ENCODE measurements at regions not wholly inside any gene's neighbourhood (a gene's known extent, or its start where the extent isn't known, plus 50 kb on each side); places are given as distances from the start of the nearest gene placed in this dataset.

DNA sequence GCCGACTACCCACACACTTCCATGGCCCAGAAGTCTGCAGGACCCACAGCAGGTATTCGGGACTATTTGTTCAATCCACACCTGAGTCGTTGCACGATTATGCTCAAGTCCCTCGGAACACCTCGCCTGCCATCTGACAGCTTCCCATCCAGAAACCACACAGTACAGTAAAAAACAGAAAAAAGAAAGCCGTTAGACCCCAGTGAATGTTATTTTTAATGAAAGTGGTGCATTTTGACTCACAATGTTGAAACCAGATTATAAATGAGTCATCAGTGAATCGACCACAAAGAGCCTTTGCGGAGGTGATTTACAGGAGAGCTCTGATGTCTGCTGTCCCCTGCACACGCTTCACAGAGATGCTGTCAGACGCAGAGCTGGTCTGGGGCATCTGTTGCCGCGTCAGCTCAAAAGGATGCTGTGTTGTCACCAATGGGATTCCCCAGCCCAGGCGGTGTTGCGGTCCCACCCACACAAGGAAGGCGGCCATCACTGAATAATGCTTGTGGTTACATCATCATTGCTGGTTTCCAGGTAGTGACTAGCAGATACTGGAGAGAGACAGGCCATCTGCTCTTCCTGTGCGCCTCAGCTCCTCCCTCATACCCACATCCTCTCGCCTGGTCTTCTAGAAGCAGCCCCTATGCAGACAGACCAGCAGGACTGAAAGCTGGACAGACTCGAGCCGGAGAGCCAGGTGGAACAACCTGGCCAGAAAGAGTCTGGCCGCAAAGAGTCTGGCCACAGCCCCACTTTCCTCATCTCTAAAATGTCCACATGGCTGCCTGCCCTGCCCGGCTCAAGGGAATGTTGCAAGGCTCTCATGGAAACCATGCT, 116.8 kb downstream of the TOMM20 start:
- in situ Hi-C loops (cut with MboI; ENCODE audit: low sequenced_read_pairs), result no loop called here

DNA sequence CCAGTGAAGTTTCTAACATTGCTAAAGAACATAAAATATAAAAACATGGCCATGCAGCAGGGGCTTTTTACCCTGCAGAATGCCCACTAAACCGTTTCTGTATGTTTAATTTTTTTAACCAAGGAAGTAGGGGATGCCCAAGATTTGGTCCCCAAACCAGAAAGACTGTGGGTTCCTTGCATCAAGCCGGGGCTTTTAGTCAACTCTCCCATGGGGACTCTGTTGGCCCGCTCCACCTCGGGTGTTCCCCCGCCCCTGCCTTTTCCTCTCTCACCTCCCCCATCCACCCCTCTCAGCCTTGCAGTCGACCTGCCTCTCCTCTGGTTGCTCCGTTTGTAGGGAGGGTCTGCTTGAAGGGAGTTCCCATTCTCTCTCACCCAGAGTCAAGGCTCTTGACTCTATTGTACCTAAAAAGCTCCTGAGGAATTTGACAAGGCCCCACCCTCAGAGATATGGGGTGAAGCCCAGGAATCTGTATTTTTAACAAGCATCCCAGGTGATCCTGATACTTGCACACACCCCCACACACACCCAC, 117.5 kb downstream of the TOMM20 start:
- in situ Hi-C loops (cut with MboI; ENCODE audit: low sequenced_read_pairs), result no loop called here

DNA sequence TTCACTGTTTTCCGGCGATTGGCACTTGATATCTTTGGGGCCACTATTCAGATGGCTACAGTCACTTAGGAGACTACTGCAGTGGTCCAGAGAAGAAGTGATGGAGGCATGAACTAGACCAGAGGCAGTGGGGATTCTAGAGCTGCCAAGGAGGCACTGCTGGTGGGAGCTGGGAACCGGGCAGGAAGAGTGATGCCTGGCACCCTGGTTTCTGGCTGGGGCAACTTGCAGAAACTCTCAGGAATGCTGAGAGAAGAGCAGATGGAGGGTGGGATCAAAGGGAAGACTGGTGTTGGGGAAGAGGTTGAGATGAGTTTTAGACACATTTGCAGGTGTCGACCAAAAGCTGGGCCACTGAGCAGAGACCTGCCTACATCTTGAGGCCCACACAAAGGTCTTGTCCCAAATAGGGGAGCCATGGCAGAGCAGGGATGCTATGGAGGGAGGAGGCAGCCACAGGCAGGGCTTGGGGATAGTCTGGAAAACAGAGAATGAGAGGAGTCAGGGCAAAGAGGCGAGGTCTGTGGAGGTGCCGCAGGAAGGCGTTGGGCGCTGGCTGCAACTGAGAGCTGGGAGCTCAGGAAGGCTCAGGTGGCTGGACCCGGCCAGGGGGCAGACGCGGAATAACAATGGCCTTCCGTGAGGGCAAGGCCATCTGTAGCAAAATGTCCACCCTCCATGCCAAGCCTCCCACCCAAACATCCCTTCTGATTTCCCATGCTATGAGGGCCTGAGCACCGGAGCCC, 118.9 kb downstream of the TOMM20 start:
- in situ Hi-C loops (cut with MboI; ENCODE audit: low sequenced_read_pairs), result no loop called here

DNA sequence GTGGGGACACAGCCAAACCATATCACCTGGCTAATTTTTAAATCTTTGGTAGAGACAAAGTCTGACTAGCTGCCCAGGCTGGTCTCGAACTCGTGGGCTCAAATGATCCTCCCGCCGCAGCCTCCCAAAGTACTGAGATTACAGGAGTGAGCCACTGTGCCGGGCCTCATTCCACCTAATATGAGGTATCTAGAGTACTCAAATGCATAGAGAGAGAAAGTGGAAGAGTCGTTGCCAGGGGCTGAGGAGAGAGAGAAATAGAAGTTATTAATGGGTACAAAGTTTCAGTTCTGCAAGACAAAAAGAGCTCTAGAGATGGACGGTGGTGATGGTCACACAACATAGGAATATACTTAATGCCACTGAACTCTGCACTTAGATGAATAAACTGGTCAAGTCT, 119.6 kb downstream of the TOMM20 start:
- in situ Hi-C loops (cut with MboI; ENCODE audit: low sequenced_read_pairs), result no loop called here

DNA sequence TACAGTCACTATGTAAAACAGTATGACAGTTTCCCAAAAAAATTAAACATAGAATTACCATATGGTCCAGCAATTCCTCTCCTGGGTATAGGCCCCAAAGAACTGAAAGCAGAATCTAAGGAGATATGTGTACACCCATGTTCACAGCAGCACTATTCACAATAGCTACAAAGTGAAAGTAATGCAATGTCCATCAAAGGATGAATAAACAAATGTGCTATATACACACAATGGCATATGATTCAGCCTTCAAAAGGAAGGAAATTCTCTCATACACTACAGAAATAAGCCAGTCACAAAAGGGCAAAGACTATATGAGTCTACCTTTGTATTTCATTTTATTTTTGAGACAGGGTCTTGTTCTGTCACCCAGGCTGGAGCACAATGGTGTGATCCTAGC, 120.4 kb downstream of the TOMM20 start:
- in situ Hi-C loops (cut with MboI; ENCODE audit: low sequenced_read_pairs), result no loop called here

DNA sequence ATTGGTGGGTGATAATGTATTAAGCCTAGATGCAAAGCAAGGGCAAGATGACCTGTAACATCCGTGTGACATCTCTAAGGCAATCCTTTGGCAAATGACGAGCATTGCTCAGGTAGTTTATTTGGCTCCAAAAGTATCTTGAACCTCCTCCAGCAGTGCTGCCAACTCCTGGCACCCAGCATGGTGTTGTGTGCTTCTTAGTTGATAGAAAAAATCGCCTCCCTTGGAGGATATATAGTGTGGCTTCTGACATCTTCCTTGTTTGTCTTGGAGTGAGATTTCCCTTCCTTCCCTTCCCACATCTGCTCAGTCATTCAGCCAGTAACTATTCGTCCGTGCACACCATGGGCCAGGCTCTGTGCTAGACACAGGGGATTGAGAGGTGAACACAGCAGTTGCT, 121.8 kb downstream of the TOMM20 start:
- in situ Hi-C loops (cut with MboI; ENCODE audit: low sequenced_read_pairs), result no loop called here

DNA sequence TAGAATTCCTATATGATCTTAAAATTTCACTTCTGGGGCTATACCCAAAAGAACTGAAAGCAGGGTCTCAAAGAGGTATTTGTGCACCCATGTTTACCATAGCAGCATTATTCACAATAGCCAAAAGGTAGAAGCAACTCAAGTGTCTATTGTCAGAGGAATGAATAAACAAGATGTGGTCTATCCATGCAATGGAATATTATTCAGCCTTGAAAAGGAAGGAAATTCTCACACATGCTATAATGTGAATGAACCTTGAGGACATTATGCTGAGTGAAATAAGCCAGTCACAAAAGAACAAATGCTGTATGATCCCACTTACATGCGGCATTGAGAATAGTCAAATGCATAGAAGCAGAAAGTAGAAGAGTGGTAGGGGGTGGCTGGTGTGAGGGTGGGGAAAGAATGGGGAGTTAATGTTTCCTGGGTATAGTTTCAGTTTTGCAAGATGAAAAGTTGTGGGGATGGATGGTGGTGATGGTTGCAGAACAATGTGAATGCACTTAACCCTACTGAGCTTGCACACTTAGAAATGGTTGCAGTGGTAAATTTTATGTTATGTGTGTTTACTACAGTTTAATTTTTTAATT, 122.4 kb downstream of the TOMM20 start:
- in situ Hi-C loops (cut with MboI; ENCODE audit: low sequenced_read_pairs), result no loop called here

DNA sequence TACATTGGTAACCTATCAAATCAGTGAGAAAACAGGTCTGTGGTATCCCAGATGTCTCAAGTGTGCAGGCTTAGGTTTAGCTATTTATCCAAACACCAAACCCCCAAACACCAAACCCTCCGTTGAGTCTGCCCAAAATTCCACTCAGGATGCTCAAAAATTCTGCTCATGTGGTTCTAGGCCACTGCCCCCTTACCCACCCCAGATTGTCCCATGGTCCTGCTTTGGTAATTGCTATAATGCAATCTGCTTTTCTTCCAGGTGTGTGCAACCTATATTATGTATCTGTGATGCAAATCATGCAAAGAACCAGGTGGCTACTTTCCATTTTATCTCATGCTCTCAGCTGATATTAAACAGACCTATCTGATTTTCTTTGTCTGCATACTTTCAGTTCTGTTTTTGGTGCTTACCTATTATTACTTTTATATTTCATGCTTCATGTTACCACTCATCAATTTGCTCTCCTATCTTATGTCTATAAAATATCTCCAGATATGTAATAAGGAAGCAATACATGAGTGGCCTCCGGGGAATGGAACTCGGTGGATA, 123.7 kb downstream of the TOMM20 start:
- in situ Hi-C loops (cut with MboI; ENCODE audit: low sequenced_read_pairs), result no loop called here

DNA sequence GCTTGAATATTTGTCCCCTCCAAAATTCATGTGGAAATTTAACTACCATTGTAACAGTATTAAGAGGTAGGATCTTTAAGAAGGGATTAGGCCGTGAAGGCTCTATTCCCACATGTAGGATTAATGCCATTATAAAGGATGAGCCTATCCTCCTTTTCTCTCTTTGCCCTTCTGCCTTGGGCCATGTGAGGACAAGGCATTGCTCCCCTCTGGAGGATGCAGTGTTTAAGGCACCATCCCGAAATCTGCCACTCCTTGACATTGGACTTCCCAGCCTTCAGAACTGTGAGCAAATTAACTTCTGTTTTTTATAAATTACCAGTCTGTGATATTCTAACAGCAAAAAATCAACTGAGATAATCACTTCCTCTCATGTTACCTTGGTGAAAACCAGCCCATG, 124.4 kb downstream of the TOMM20 start:
- in situ Hi-C loops (cut with MboI; ENCODE audit: low sequenced_read_pairs), result no loop called here

DNA sequence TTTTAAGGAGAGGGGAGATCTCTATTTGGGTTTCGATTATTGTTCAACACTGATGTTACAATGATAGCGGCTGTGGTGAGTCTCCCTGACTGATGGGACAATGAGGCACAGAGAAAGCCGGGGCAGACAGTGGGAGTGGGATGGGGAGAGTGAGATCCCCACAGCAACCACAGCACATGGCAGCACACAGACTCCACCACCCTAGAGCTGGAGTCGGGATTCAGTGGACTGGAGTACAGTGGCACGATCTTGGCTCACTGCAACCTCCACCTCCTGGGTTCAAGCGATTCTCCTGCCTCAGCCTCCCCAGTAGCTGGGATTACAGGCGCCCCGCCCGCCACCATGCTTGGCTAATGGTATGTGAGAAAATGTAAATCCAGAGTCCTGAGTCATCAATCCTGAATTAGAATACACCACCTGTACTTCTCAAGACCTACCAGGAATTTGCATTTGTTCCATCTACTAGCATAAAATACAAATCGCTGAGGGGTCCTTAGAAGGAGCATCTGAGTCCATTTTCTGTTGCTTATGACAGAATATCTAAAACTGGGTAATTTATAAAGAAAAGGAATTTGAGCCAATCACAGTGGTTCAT, 125.8 kb downstream of the TOMM20 start:
- in situ Hi-C loops (cut with MboI; ENCODE audit: low sequenced_read_pairs), result no loop called here

DNA sequence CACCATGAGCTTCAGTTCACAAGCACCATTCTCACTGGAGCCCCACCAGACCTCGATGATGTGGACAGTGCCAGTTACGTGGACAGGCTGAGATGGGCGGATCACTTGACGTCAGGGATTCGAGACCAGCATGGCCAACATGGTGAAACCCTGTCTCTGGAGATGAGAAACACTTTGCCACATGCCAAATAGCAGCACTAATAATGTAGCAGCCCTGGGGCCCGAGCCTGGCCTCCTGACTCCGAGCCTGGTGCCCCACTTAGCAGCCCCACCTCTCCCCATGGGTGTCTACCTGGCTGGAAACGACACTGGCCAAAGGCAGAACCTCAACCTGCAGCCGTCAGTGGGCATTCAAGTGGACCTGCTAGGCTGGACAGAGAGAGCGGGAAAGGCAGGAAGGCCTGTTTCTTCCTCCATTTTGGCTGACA, 129.1 kb downstream of the TOMM20 start:
- in situ Hi-C loops (cut with MboI; ENCODE audit: low sequenced_read_pairs), result loop anchor here (25.0 kb wide), 1 partner anchor 387 kb away; the partner anchor contains the start of gene IRF2BP2

DNA sequence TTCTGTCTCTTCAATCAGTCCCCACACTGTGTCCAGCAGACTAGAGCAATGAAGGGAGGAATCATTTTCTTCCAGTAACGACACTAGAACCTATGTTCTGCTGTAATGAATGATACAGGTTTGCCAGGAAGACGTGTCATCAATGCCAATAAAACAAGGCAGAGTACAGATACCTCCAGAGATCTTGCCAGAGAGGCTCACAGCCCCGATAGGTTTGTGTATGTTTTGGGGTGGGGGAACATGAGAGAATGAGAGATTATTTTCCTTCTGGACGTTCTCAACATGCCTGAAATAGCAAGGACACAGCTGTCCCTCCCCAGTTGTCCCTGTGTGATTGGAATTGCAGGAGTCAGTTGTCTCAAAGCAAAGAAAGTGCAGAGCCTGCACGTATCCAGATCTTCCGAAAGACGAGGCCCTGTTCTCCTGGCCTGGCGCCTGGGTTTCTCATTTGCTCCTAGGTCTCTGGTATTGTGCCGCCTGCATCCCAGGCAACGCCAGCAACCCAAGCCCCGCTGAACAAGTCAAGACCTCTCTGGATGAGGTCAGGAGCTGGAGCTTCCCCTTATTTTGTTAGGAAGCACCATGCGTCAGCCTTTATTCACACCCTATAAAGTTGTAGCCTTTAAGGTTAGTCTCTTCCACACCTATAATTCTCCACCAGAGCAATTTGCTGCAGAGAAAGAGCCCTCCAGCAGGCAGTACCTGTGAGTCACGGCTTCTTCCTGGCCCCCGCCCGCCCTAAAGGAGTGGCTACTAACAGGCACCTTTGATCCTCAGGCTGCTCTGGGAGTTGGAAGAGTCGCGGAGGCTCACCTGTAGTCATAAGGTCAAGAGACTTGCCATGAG, 130.5 kb downstream of the TOMM20 start:
- in situ Hi-C loops (cut with MboI; ENCODE audit: low sequenced_read_pairs), result loop anchor here (25.0 kb wide), 1 partner anchor 386 kb away; the partner anchor contains the start of gene IRF2BP2

DNA sequence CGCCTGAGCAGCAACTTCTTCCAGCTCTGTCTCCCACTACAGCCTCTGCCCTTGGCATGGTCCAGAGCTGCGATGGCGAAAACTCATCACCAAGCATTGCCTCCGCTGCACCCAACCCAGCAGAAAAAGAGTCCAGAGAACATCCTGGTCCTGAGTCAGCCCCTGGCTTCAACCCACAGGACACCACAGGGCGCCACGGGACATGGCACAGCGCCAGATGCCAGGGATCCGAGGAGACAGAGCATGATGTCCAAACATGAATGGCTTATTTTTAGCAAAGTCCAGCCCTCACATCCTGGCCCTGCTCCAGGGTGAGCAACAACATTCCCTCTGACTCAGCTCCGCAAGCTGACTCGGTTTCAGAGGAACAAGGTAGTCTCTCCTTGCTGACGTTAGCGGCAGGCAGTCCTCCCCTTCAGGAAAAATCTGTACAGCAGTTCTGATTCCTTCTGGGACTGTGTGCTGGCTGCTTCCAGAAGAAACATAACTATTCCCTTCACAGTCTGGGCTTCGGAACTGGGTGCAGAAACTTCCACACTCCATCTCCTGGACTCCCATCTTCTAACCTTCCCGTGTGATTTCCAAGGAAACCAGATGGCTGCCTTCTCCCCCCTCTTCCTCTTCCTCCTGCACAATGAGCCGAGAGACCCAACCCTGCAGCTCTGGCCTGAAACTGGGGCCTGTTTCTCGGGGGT, 131.3 kb downstream of the TOMM20 start:
- in situ Hi-C loops (cut with MboI; ENCODE audit: low sequenced_read_pairs), result loop anchor here (25.0 kb wide), 1 partner anchor 385 kb away; the partner anchor contains the start of gene IRF2BP2

DNA sequence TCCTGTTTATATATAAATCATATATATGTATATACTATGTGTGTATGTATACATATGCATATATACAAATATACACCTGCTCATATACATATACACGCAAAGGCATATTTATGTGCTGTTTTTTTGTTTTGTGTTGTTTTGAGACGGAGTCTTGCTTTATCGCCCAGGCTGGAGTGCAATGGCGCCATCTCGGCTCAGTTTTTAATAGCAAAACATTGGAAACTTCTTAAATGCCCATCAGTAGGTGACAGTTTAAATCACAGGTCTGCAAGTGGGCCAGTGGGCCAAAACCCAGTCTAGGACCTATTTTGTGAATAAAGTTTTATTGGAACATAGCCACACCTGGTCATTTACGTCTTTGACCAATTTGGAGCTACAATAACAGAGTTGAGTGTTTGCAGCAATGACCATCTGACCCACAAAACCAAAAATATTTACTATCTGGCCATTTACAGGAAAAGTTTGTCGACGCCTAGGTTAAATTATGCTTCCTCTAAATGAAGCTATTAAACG, 132.3 kb downstream of the TOMM20 start:
- in situ Hi-C loops (cut with MboI; ENCODE audit: low sequenced_read_pairs), result loop anchor here (25.0 kb wide), 1 partner anchor 384 kb away; the partner anchor contains the start of gene IRF2BP2

DNA sequence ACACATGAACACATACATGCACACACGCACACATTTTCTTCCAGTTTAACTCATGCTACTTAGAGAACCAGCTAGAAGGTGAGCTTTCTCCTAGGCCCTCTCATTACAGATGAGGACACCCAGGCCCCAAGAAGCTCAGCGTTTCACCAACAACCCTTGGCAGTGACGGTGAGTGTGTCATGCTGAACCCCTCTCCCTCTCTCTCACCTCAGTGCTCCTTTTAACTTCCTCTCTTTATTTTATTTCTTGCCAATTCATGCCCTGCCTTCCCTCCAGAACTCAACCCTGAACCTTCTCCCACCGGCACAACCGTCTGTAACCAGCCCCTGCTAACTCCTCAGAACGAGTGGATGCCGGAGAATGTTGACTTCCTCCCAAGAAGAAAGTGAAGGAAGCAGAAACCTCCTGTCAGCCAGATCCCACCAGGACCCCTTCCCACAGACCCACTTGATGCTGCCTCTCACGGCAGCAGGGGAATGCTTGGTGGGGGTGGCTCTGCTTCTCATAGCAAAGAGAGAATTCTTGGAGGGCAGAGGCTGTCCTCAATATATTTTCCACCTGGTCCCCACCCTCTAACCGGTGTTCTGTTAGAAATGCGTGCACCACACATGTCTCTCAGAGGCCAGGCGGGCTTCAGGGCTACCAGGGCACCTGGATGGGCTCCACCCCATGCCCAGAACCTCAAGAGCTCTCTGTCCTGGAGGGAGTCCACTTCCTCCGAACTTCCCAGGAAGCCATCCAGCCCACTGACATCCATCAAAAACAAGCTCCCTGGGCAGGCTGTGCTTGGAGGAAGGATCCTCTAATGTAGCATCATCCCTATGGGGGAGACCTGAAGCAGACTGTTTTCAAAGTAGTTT, 134.0 kb downstream of the TOMM20 start:
- in situ Hi-C loops (cut with MboI; ENCODE audit: low sequenced_read_pairs), result loop anchor here (25.0 kb wide), 1 partner anchor 382 kb away; the partner anchor contains the start of gene IRF2BP2

DNA sequence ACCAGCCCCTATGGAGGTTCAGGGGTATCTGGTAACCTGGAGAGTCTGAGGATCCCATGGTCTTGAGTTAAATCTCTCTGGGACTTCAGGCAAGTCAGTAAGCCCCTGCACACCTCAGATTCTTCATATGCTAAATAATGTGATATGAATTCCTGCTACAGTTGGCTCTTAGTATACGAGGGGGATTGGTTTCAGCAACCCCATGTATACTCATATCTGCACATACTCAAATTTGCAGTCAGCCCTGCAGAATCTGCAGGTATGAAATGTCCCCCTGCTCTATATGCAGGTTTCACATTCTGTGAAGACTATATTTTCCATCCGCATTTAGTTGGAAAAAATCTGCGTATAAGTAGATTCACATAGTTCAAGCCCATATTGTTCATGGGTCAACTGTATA, 136.6 kb downstream of the TOMM20 start:
- in situ Hi-C loops (cut with MboI; ENCODE audit: low sequenced_read_pairs), result loop anchor here (25.0 kb wide), 1 partner anchor 380 kb away; the partner anchor contains the start of gene IRF2BP2

All from HL-60/S4 treated with phorbol 12-myristate 13-acetate at 8.2 ng/mL for 4 days and 3 days (cell line).